Glomerular visceral epithelial cell (primary cell): ENCODE measurements at regions not wholly inside any gene's neighbourhood (a gene's known extent, or its start where the extent isn't known, plus 50 kb on each side); places are given as distances from the start of the nearest gene placed in this dataset.
"Not testable (repeated sequence)": the region's sequence is repeated elsewhere in the genome, so short reads cannot be mapped to it uniquely, and the experiment has no call there.

Experiments used
- DNase-seq: peaks from one replicate; pipeline ENCODE4 v3.0.0-alpha.2; 2016; ENCODE audit errors: extremely low spot score

DNA sequence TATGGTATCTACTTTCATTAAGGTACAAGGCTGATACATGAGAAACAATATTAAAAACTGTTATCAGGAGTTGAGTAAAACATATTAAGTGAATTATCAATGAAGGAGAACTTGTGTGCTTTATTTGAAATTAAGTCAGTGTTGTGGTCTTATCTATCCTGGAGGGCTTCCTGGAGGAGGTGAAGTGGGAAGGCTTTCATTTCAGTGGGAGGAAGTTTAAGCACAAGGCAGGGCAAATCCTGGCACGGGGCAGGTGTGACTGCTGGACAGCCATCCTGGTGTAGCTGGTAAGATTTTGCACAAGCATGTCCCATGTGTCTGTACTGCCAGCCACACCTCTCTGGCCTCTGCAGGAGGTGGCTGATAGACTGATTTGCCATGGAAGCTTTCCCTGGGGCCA, 159.7 kb upstream of the SKOR2 start:
- DNase-seq: no peak

DNA sequence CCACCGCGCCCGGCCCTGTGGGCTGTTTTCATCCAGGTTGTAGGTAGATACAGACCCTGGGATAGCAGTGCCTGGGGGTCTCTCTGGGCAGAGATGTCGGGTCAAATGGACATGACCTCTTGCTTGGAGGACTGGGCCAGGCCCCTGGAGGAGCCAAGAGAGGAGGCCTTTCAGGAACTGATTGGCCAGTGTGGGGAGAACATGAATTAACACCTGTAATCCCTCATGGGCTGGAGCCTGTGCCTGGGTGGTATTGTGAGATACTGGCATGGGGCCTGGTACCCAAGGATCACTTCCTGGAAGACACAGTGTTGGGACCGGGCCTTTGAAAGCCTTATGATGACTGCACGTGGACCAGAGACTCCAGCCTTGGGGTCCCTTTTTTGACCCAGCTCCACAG, 158.7 kb upstream of the SKOR2 start:
- DNase-seq: no peak

GRCh38 chr18:47409519-47409918, 158.1 kb upstream of the SKOR2 start:
- no peak for DNase-seq

DNA sequence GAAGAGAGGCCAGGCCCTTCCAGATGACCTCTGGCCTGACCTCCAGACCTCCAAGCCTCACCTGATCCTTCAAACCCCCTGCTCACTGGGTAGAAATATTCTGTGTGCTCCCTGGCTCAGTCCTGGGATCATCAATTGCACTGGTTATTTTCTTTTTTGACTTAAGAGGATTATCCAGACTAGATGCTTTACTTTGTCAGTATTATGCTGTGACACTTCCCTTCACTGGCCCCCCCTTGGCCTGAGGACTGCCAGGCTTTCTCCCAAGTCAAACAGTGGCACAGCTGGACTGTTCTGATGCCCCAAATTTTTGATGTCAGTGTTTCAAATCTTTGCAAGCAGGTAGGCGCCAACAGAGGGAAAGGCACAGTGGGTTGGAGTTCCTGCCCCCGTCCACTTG, 156.3 kb upstream of the SKOR2 start:
- no peak for DNase-seq

DNA sequence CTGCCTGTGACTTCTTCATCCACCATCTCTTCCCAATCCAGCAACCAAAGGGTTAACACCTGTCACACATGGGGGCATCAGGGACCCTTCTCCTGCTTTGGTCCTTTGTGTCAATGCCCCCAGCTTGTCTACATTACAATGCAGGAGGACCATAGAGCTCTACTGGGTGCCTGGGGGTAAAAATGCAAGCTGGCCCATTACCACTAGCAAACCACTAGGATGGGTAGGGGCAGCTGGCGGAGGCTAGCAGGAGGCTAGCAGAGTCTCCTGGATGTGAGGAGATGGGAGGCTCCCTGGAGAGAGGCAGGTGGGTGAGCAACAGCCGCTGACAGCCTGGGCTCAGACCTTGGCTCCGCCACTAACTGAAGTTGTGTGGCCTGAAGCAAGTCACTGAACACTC, 153.4 kb upstream of the SKOR2 start:
- no peak for DNase-seq

- DNase-seq: no peak
Measured at GRCh38 chr18:47403949-47404348, 152.5 kb upstream of the SKOR2 start.

DNA sequence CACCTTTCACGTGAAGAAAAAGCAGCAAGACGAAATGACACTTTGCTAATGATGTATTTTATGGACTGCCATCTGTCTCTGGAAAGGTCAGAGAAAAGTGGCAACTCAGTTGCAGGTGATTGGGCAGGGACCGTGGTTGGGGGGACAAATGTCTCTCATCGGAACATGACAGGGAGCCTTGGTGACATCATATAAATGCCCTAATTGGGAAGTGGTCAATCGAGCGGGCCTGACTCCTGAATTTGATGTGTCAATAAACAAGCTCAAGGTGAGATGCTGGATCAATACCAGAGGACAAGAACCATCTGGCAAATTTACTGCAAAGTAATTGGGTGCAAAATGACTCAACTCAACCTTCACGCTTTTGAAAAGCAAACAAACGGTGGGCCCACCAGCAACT, 151.9 kb upstream of the SKOR2 start:
- no peak for DNase-seq

- no peak for DNase-seq
Measured at GRCh38 chr18:47399475-47399874, 148.0 kb upstream of the SKOR2 start.

GRCh38 chr18:47397671-47398319, 146.3 kb upstream of the SKOR2 start:
- DNase-seq: no peak

DNA sequence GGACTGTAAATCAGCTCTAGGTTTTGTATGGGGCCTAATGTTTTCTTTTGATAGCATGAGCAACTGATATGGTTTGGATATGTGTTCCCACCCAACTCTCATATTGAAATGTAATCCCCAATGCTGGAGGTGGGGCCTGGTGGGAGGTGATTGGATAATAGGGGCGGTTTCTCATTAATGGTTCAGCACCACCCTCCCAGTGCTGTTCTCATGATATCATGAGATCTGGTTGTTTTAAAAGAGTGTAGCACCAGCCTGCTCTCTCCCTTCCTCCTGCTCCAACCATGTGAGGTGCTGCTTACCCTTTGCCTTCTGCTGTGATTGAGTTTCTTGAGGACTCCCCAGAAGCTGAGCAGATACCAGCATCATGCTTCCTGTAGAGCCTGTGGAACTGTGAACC, 140.2 kb upstream of the SKOR2 start:
- no peak for DNase-seq

- no peak for DNase-seq
Measured at GRCh38 chr18:47390410-47391024, 139.1 kb upstream of the SKOR2 start.

DNA sequence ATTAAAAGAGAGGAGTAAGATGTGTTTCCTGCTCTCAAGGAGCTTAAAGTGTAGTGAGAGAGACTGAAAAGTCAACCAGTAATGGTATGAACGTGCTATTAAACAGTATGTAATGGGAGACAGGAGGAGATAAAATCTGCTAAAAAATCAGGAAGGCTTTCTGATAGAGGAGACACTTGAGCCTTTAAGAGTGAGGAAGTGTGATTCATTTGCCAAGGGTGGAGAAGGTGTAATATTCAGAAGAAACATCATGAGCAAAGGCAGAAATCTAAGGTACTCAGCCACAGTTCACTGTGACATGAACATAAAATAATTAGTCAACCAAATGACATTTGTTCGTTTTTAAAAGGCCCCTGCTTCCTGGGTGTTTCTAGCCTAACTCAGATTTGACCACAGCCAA, 137.8 kb upstream of the SKOR2 start:
- DNase-seq: no peak

GRCh38 chr18:47387864-47388263, 136.4 kb upstream of the SKOR2 start:
- no peak for DNase-seq

DNA sequence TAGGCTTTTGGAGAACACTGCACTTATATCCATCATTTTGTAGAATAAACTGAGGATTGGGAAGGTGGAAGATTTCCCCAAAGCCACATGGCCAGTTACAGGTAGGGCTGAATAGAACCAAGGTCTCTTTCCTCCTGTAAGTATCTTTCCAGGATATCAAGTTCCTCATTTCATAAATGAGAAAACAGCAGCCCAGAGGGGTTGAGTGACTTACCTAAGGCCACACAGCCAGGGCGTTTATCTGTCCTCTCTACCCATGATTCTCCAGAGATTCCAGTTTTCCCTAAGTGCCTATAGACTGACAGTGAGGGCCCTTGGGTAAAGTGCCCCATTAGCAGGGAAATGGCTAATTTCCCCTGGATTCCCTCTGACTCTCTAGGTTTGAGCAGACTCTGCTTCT, 132.3 kb upstream of the SKOR2 start:
- no peak for DNase-seq

DNA sequence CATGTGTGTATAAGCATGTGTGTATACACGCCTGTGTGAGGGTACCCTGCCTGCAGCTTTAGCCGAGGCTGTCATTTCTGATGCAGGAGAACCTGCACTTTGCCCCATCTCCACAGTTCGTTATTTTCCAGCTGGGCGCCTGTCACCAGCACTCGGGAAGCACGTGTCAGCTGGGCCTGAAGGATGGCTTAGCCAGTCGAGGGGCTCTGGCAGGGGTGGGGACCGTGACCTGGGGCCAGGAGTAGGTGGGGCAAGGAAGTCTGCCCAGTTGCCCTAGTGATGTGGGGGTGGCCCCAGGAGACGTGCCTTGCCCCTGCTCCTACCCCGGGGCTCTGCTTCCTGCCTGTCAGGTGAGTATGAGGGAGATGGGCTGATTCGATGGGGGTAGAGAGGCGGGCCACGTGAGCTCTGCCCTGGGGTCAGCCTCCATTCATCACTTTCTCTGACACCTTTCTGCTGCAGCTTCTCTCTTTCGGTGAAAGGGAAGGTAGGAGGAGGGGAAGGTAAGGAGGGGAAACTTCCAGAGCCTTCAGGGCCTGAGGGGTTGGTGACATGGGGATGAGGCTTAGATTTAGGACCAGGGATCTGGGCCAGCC, 130.6 kb upstream of the SKOR2 start:
- DNase-seq: no peak

DNA sequence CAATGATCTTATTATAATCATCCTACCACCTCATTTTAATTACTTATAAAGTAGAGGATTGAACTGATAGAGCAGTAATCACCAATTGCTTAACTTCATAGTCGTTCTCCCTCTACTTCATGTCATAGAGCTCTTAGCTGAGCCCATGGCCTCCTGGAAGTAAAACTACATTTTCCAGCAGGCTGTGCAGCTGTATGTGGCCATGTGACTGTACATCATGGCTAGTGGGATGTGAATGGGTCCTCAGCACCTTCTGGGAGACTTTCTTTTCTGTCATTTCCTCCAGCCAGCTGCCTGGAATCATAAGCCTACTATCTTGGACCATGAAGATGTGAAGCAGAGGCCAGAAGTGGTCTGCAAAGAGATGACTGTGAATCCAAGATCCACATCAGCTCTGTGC, 128.7 kb upstream of the SKOR2 start:
- DNase-seq: no peak

DNA sequence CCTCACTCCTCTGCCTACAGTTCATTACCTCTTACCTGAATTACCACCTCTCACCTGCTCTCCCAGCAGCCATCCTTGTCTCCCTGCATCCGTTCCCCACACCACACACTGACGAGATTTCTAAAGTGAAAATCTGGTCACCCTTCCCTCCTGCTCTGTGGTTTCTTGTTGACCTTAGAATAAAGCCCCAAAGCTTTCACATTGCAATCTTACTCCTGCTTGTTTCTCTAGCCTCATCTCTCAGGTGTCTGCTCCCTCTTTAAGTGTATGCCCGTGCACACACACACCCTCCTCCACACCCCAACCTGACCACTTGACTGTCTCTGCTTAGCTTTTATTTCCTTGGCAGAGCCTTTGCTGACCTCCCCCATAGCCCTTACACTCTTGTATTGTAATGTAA, 122.0 kb upstream of the SKOR2 start:
- no peak for DNase-seq

GRCh38 chr18:47370052-47370451, 118.6 kb upstream of the SKOR2 start:
- DNase-seq: no peak

GRCh38 chr18:47354061-47354460, 102.6 kb upstream of the SKOR2 start:
- not testable (repeated sequence) for DNase-seq

DNA sequence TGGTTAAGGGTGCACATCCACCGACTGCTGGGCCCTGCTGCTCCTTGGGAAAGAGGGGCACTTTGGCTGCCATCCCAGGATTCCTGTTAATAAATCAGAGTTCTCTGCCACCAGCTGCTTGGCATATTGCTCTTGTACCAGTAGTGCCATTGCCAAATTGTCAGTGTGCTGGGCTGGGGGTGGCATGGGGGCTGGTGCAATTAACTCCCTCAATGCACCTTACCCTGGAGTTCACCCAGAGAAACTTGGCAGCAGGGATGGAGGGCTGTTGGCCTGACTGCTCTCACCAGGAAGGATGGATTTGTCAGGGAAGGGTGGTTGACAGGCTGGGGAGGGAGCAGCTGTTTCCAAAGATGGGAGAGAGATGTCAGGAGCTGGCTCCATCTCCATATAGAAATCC, 94.6 kb upstream of the SKOR2 start:
- DNase-seq: no peak

- DNase-seq: no peak
Measured at GRCh38 chr18:47345291-47345690, 93.8 kb upstream of the SKOR2 start.

DNA sequence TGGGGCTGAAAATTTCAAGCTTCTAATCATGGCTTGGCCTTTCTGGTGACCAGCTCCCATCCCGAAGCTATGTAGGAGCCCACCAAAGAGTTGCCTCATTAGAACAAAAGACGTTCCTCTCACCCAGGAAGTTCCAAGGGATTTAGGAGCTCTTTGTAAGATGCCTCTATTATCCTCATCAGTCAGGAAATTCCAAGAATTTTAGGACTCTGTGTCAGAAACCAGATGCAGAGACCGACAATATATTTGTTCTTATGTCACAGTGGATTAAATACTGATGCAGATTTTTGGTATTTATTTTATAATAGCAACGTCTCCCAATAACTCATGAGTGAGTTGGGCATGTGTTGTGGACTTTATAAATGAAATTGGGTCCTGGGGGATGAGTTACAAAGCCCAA, 91.8 kb upstream of the SKOR2 start:
- no peak for DNase-seq

GRCh38 chr18:47342566-47342965, 91.1 kb upstream of the SKOR2 start:
- no peak for DNase-seq

DNA sequence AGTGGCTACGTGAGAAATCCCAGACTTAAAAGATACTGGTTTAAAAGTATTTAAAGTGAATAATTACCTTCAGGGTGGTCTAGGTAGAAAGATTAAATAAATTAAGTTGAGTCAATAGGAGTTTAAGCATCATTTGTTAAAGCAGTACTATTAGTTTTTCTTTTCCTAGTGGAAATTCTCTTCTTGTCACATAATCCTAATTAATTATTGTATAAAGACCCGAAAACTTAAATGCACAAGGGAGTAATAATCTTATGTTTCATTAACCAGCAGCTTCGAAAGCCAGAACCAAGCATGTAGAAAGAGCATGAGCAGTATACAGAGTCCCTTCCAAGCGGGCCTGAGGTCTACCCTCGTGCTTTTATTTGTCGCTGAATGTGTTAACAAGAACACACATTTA, 90.2 kb upstream of the SKOR2 start:
- DNase-seq: no peak
